ENCODE measurements at regions not wholly inside any gene's neighbourhood (a gene's known extent, or its start where the extent isn't known, plus 50 kb on each side); places are given as distances from the start of the nearest gene placed in this dataset.

- DNase-seq = no peak
- CTCF ChIA-PET = interaction anchor here (0.7 kb wide), 1 partner anchor 21 kb away, joined by 9 read pairs; no protein-coding TSS in a partner anchor
Observed at GRCh38 chr6:131368198-131368911, 204.7 kb upstream of the ARG1 start.

More at GRCh38 chr6:131368198-131368911, 204.7 kb upstream of the ARG1 start:
- Histone ChIP-seq H3K23ac (ENCODE audit: low read depth, low read length) (no peak overlapping the region), H2BK5ac (ENCODE audit: low read depth, low read length, poor library complexity, severe bottlenecking) (no peak overlapping the region), H3K18ac (ENCODE audit: low read depth, low read length) (no peak overlapping the region), H2BK120ac (ENCODE audit: low read depth, low read length) (no peak overlapping the region), H2AFZ (replicated peaks; ENCODE audit: low read length, poor library complexity) (no peak overlapping the region), H3K36me3 (ENCODE audit: control insufficient read depth, insufficient read depth, low read length) (no peaks in the 10 kb centered on the region), H2AK9ac (replicated peaks; ENCODE audit: low read depth, low read length, poor library complexity) (no peak overlapping the region), H4K5ac (ENCODE audit: low read depth, low read length) (no peak overlapping the region), H3K4me1 (ENCODE audit: control insufficient read depth, insufficient read depth, low read length) (no peaks in the 10 kb centered on the region), H3K4me3 (ENCODE audit: insufficient read depth, low read depth, low read length) (no peak overlapping the region), H3K9me3 (ENCODE audit: control insufficient read depth, insufficient read depth, low read length) (no peaks in the 10 kb centered on the region), H3K4ac (ENCODE audit: low read depth, low read length) (no peak overlapping the region), H3K27ac (ENCODE audit: insufficient read depth, low read length) (no peak overlapping the region), H3K9ac (ENCODE audit: low read depth, low read length) (no peak overlapping the region), H3K9me1 (ENCODE audit: insufficient read depth, low read length) (no peaks in the 10 kb centered on the region), H3K27me3 (ENCODE audit: control insufficient read depth, insufficient read depth, low read length) (peaks cover 17% of the 10 kb centered on the region), H2AK5ac (ENCODE audit: low read depth, low read length) (no peak overlapping the region), H4K8ac (ENCODE audit: low read depth in 2 of 2, low read length in 2 of 2) (no peak overlapping the region), H4K20me1 (ENCODE audit: insufficient read depth, low read length) (no peaks in the 10 kb centered on the region), H3K14ac (replicated peaks; ENCODE audit: low read depth, low read length) (no peak overlapping the region), H3K79me1 (ENCODE audit: low read depth in 1 of 2, low read length in 2 of 2) (no peaks in the 10 kb centered on the region), H2BK20ac (ENCODE audit: low read depth, low read length) (no peak overlapping the region), H3K56ac (ENCODE audit: extremely low read depth, insufficient read depth, low read length) (no peak overlapping the region), H3K4me2 (ENCODE audit: low read depth, low read length) (no peak overlapping the region), H2BK15ac (ENCODE audit: low read depth, low read length) (no peak overlapping the region), H4K91ac (ENCODE audit: insufficient read depth, low read depth, low read length) (no peak overlapping the region)
- intact Hi-C loops (cut with micrococcal nuclease) = no loop called here
- dilution Hi-C loops (cut with HindIII; ENCODE audit: low sequenced_read_pairs, unreplicated experiment) = no loop called here
- POLR2A ChIA-PET (ENCODE audit: unreplicated experiment) = interaction anchor here (0.6 kb wide), 1 partner anchor 21 kb away, joined by 3 read pairs; no protein-coding TSS in a partner anchor
- 0% methylated on average over 2 of the region's 6 CpGs; no CpG with 5 or more reads in 1 of the 2 experiments for WGBS, 2 experiments (ENCODE audit: extremely low coverage in 2 of 2, insufficient read length in 1 of 2)
- in situ Hi-C loops (cut with MboI; ENCODE audit: low sequenced_read_pairs) = no loop called here
- TF ChIP-seq CHD1 (IDR thresholded peaks at IDR 0.05; ENCODE audit: low read depth, low read length) = no peak
- no peak for TF ChIP-seq CEBPB (IDR thresholded peaks at IDR 0.05; ENCODE audit: low read depth, low read length)
- TF ChIP-seq POLR2A (IDR thresholded peaks at IDR 0.05; ENCODE audit: low read depth, low read length) = no peak
- no peak for TF ChIP-seq MAFK (IDR thresholded peaks at IDR 0.05; ENCODE audit: low read depth, low read length)
- no peak for TF ChIP-seq BHLHE40 (IDR thresholded peaks at IDR 0.05; ENCODE audit: low read depth, low read length)
- TF ChIP-seq MAZ (IDR thresholded peaks at IDR 0.05; ENCODE audit: borderline replicate concordance, low read depth, low read length) = no peak
- no peak for TF ChIP-seq NFE2L2 (IDR thresholded peaks at IDR 0.05; ENCODE audit: low read depth, low read length)
- no peak for TF ChIP-seq CTCF (conservative IDR thresholded peaks at IDR 0.05; ENCODE audit: low read depth, low read length)
- no peak for TF ChIP-seq ELK1 (IDR thresholded peaks at IDR 0.05; ENCODE audit: borderline replicate concordance, low read depth, low read length)
- TF ChIP-seq MXI1 (IDR thresholded peaks at IDR 0.05; ENCODE audit: borderline replicate concordance, low read depth, low read length) = no peak
- TF ChIP-seq RAD21 (IDR thresholded peaks at IDR 0.05; ENCODE audit: low read length) = no peak
- no peak for TF ChIP-seq SMC3 (IDR thresholded peaks at IDR 0.05; ENCODE audit: low read depth, low read length)
- ATAC-seq (ENCODE audit: low read depth) = no peak
- BruUV-seq (replicated peaks) = no TSS peak
